Activated CD8-positive, alpha-beta memory T cell treated with anti-CD3 and anti-CD28 coated beads, Interleukin-2, amount 10 ng/mL, durations not matched to agents 7 days and 5 days (primary cell): ENCODE measurements at regions not wholly inside any gene's neighbourhood (a gene's known extent, or its start where the extent isn't known, plus 50 kb on each side); places are given as distances from the start of the nearest gene placed in this dataset.

ENCODE experiments used
- ATAC-seq: fragments of 150-1000 bp; cut with Tn5 transposase; one replicate; pipeline ENCODE4 v1.10.0; 2021; ENCODE audit warnings: moderate library complexity
- CTCF ChIA-PET: fragments of 350-600 bp; sonication (Branson Sonifier 250); formaldehyde crosslinking; loops from one replicate; lab custom pipeline; 2021; ENCODE audit warnings: antibody characterized with exemption; lab: Charles Lee
- DNase-seq: peaks from one replicate; pipeline ENCODE4 v3.0.0-alpha.2; 2020
- H3K27ac Mint-ChIP-seq: one replicate; pipeline ENCODE4 v1.8.0; 2021; ENCODE audit warnings: mild to moderate bottlenecking, mixed read lengths
- H3K27me3 Mint-ChIP-seq: one replicate; pipeline ENCODE4 v1.8.0; 2021; ENCODE audit warnings: mixed read lengths
- H3K36me3 Mint-ChIP-seq: one replicate; pipeline ENCODE4 v1.8.0; 2021; ENCODE audit warnings: mild to moderate bottlenecking, mixed read lengths
- H3K4me1 Mint-ChIP-seq: one replicate; pipeline ENCODE4 v1.8.0; 2021; ENCODE audit warnings: mixed read lengths
- H3K4me3 Mint-ChIP-seq: one replicate; pipeline ENCODE4 v1.8.0; 2021; ENCODE audit warnings: mild to moderate bottlenecking, moderate library complexity, mixed read lengths
- H3K9me3 Mint-ChIP-seq: one replicate; pipeline ENCODE4 v1.8.0; 2022; ENCODE audit warnings: low read depth, mixed read lengths

- Mint-ChIP-seq H3K9me3 (peaks cover 2% of the 10 kb centered on the region), H3K36me3 (no peaks in the 10 kb centered on the region), H3K4me3 (no peak overlapping the region), H3K4me1 (no peaks in the 10 kb centered on the region), H3K27ac (no peak overlapping the region), H3K27me3 (no peaks in the 10 kb centered on the region)
- DNase-seq = no peak
- CTCF ChIA-PET = no interaction called here
- ATAC-seq = no peak
These were observed 553.6 kb upstream of the FSIP2 start for GRCh38 chr2:185185044-185185443.

- Mint-ChIP-seq H3K4me3 (no peak overlapping the region), H3K36me3 (no peaks in the 10 kb centered on the region), H3K4me1 (no peaks in the 10 kb centered on the region), H3K27me3 (no peaks in the 10 kb centered on the region), H3K9me3 (peaks cover 2% of the 10 kb centered on the region), H3K27ac (no peak overlapping the region)
- CTCF ChIA-PET = no interaction called here
- no peak for ATAC-seq
- no peak for DNase-seq
These were observed 551.2 kb upstream of the FSIP2 start for GRCh38 chr2:185187421-185187820.

- Mint-ChIP-seq H3K27me3 (no peaks in the 10 kb centered on the region), H3K9me3 (peaks cover 2% of the 10 kb centered on the region), H3K36me3 (no peaks in the 10 kb centered on the region), H3K27ac (no peak overlapping the region), H3K4me3 (no peak overlapping the region), H3K4me1 (no peaks in the 10 kb centered on the region)
- ATAC-seq (no peak), DNase-seq (no peak)
- CTCF ChIA-PET = no interaction called here
These were observed 549.9 kb upstream of the FSIP2 start for GRCh38 chr2:185188656-185189055.

- no peak for DNase-seq
- Mint-ChIP-seq H3K36me3 (no peaks in the 10 kb centered on the region), H3K4me3 (no peak overlapping the region), H3K4me1 (no peaks in the 10 kb centered on the region), H3K27ac (no peak overlapping the region), H3K27me3 (no peaks in the 10 kb centered on the region), H3K9me3 (peaks cover 5% of the 10 kb centered on the region)
- CTCF ChIA-PET = no interaction called here
- ATAC-seq = no peak
These were observed 537.5 kb upstream of the FSIP2 start for GRCh38 chr2:185201063-185201462.

GRCh38 chr2:185202381-185202780, 536.2 kb upstream of the FSIP2 start:
- Mint-ChIP-seq H3K4me3 (no peak overlapping the region), H3K36me3 (no peaks in the 10 kb centered on the region), H3K27me3 (no peaks in the 10 kb centered on the region), H3K4me1 (no peaks in the 10 kb centered on the region), H3K9me3 (peaks cover 5% of the 10 kb centered on the region), H3K27ac (no peak overlapping the region)
- no peak for DNase-seq
- no peak for ATAC-seq
- CTCF ChIA-PET = no interaction called here

GRCh38 chr2:185202945-185203528, 535.6 kb upstream of the FSIP2 start:
- DNase-seq = no peak
- Mint-ChIP-seq H3K9me3 (peaks cover 5% of the 10 kb centered on the region), H3K4me3 (no peak overlapping the region), H3K4me1 (no peaks in the 10 kb centered on the region), H3K27ac (no peak overlapping the region), H3K36me3 (no peaks in the 10 kb centered on the region), H3K27me3 (no peaks in the 10 kb centered on the region)
- CTCF ChIA-PET = no interaction called here
- ATAC-seq = no peak

- Mint-ChIP-seq H3K4me3 (no peak overlapping the region), H3K27ac (no peak overlapping the region), H3K27me3 (no peaks in the 10 kb centered on the region), H3K9me3 (peaks cover 5% of the 10 kb centered on the region), H3K36me3 (no peaks in the 10 kb centered on the region), H3K4me1 (no peaks in the 10 kb centered on the region)
- CTCF ChIA-PET = no interaction called here
- ATAC-seq = no peak
- no peak for DNase-seq
These were observed 530.3 kb upstream of the FSIP2 start for GRCh38 chr2:185208261-185208660.

- no peaks in the 10 kb centered on the region for H3K27me3 Mint-ChIP-seq
- no peak for DNase-seq
- no peak for ATAC-seq
- H3K9me3 Mint-ChIP-seq = peaks cover 2% of the 10 kb centered on the region
- CTCF ChIA-PET = no interaction called here
- no peak overlapping the region for H3K27ac Mint-ChIP-seq
- H3K4me3 Mint-ChIP-seq = no peak overlapping the region
- H3K36me3 Mint-ChIP-seq = no peaks in the 10 kb centered on the region
- H3K4me1 Mint-ChIP-seq = no peaks in the 10 kb centered on the region
These were observed 523.1 kb upstream of the FSIP2 start for GRCh38 chr2:185215497-185215896.

GRCh38 chr2:185219981-185220380, 518.6 kb upstream of the FSIP2 start:
- Mint-ChIP-seq H3K27ac (no peak overlapping the region), H3K27me3 (no peaks in the 10 kb centered on the region), H3K4me1 (no peaks in the 10 kb centered on the region), H3K9me3 (no peaks in the 10 kb centered on the region), H3K36me3 (no peaks in the 10 kb centered on the region), H3K4me3 (no peak overlapping the region)
- ATAC-seq (no peak), DNase-seq (no peak)
- CTCF ChIA-PET = no interaction called here

GRCh38 chr2:185222311-185222710, 516.3 kb upstream of the FSIP2 start:
- DNase-seq (no peak), ATAC-seq (no peak)
- Mint-ChIP-seq H3K4me3 (no peak overlapping the region), H3K4me1 (no peaks in the 10 kb centered on the region), H3K9me3 (no peaks in the 10 kb centered on the region), H3K27ac (no peak overlapping the region), H3K36me3 (no peaks in the 10 kb centered on the region), H3K27me3 (no peaks in the 10 kb centered on the region)
- CTCF ChIA-PET = interaction anchor here (0.6 kb wide), 1 partner anchor 1124 kb away, joined by 3 read pairs; no protein-coding TSS in a partner anchor

- Mint-ChIP-seq H3K9me3 (no peaks in the 10 kb centered on the region), H3K36me3 (no peaks in the 10 kb centered on the region), H3K27me3 (no peaks in the 10 kb centered on the region), H3K27ac (no peak overlapping the region), H3K4me3 (no peak overlapping the region), H3K4me1 (no peaks in the 10 kb centered on the region)
- ATAC-seq (no peak), DNase-seq (no peak)
- CTCF ChIA-PET = no interaction called here
These were observed 511.2 kb upstream of the FSIP2 start for GRCh38 chr2:185227391-185227790.

GRCh38 chr2:185239491-185239890, 499.1 kb upstream of the FSIP2 start:
- Mint-ChIP-seq H3K36me3 (no peaks in the 10 kb centered on the region), H3K27ac (no peak overlapping the region), H3K4me3 (no peak overlapping the region), H3K4me1 (no peaks in the 10 kb centered on the region), H3K27me3 (no peaks in the 10 kb centered on the region), H3K9me3 (peaks cover 2% of the 10 kb centered on the region)
- DNase-seq = no peak
- CTCF ChIA-PET = no interaction called here
- no peak for ATAC-seq

- no peak for DNase-seq
- CTCF ChIA-PET = no interaction called here
- Mint-ChIP-seq H3K9me3 (peaks cover 3% of the 10 kb centered on the region), H3K27ac (no peak overlapping the region), H3K4me1 (no peaks in the 10 kb centered on the region), H3K4me3 (no peak overlapping the region), H3K27me3 (no peaks in the 10 kb centered on the region), H3K36me3 (no peaks in the 10 kb centered on the region)
- ATAC-seq = no peak
These were observed 497.8 kb upstream of the FSIP2 start for GRCh38 chr2:185240796-185241195.

GRCh38 chr2:185241556-185241955, 497.0 kb upstream of the FSIP2 start:
- Mint-ChIP-seq H3K36me3 (no peaks in the 10 kb centered on the region), H3K27me3 (no peaks in the 10 kb centered on the region), H3K9me3 (peaks cover 4% of the 10 kb centered on the region), H3K27ac (no peak overlapping the region), H3K4me1 (no peaks in the 10 kb centered on the region), H3K4me3 (no peak overlapping the region)
- no peak for DNase-seq
- CTCF ChIA-PET = no interaction called here
- ATAC-seq = no peak

GRCh38 chr2:185242462-185242861, 496.1 kb upstream of the FSIP2 start:
- no peaks in the 10 kb centered on the region for H3K27me3 Mint-ChIP-seq
- CTCF ChIA-PET = no interaction called here
- no peak for ATAC-seq

More at GRCh38 chr2:185242462-185242861, 496.1 kb upstream of the FSIP2 start:
- no peak overlapping the region for H3K27ac Mint-ChIP-seq
- peaks cover 4% of the 10 kb centered on the region for H3K9me3 Mint-ChIP-seq
- no peak for DNase-seq
- no peak overlapping the region for H3K4me3 Mint-ChIP-seq
- no peaks in the 10 kb centered on the region for H3K4me1 Mint-ChIP-seq
- no peaks in the 10 kb centered on the region for H3K36me3 Mint-ChIP-seq
